WI38 (cell line): ENCODE measurements at regions not wholly inside any gene's neighbourhood (a gene's known extent, or its start where the extent isn't known, plus 50 kb on each side); places are given as distances from the start of the nearest gene placed in this dataset.

ENCODE experiments used
- H3K4me3 ChIP-seq: 2 replicates; pipeline ENCODE4 v1.5.1; 2011; ENCODE audit warnings: low read depth, mild to moderate bottlenecking, control low read depth, low read length
- TF ChIP-seq, protein P1 (sequence below): IDR thresholded peaks from 2 replicates; pipeline ENCODE4 v1.5.1; 2012; ENCODE audit warnings: low read depth, mild to moderate bottlenecking, control low read depth, low read length

DNA sequence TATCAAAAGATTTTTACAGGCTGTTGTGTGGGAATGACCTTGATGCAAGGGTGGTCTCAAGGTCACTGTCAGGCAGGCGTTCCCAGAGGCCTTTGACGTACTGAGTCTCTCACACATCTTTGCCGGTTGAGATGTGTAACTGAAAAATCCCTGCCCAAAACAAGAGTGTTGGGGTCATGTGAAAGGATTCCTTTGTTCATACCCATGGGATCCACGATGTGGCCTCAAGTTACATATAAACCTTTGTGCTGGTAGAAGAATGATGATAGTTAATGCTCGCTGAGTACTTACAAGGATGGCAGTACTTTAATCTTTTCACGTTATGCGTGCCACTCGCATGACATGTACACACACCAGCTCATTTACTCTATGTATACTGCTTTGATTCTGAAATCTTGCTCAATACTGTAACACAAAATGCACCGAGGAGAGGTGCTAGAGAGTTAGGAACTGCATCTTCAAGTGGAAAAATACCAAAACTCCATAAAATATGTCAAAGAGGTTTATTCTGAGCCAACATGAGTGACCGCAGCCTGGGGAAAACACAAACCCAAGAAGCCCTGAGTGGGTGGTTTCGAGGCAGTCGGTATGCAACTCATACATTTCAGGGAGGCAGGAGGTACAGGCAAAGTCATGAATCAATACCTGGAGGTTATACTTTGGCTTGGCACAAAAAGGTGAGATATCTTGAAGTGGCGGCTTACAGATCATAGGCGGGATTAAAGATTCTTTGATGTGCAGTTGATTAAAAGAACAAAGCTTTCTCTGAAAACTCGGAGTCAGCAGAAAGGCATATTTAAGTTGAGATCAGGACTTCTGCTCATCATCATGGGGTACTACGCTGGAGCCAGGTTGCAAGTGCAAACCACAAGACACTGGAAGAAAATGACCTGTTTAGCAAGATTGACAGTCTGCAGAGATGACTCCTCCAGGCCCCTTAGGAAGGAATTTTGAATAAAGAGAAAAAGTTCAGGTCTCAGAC, 87.4 kb upstream of the ARHGEF7 start:
- H3K4me3 ChIP-seq, result no peak overlapping the region
- TF ChIP-seq, protein P1, sequence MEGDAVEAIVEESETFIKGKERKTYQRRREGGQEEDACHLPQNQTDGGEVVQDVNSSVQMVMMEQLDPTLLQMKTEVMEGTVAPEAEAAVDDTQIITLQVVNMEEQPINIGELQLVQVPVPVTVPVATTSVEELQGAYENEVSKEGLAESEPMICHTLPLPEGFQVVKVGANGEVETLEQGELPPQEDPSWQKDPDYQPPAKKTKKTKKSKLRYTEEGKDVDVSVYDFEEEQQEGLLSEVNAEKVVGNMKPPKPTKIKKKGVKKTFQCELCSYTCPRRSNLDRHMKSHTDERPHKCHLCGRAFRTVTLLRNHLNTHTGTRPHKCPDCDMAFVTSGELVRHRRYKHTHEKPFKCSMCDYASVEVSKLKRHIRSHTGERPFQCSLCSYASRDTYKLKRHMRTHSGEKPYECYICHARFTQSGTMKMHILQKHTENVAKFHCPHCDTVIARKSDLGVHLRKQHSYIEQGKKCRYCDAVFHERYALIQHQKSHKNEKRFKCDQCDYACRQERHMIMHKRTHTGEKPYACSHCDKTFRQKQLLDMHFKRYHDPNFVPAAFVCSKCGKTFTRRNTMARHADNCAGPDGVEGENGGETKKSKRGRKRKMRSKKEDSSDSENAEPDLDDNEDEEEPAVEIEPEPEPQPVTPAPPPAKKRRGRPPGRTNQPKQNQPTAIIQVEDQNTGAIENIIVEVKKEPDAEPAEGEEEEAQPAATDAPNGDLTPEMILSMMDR, result no peak

- TF ChIP-seq, protein P1, result no peak
- H3K4me3 ChIP-seq, result no peak overlapping the region
These were observed 89.8 kb upstream of the ARHGEF7 start for GRCh38 chr13:111025310-111025709.

DNA sequence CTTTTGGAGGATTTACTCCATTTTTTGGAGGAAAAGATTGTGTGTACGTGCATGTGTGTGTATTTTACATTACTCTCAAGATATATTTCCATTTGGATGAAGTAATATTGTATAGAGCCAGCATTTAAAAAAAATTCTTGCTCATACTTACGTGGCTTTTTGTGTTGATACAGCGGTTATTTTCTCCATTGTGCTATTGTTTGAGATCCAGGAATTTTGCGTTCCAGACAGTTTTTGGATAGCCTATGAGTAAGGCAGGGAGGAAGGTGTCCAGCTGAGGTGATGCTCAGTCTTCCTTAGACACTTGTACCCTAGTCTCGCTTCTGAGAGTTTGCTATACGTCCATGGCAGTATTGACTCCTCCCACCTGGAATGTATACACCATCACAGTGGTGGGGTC, 92.2 kb upstream of the ARHGEF7 start:
- no peak overlapping the region for H3K4me3 ChIP-seq
- TF ChIP-seq, protein P1, result no peak

GRCh38 chr13:111022241-111022640, 92.9 kb upstream of the ARHGEF7 start:
- H3K4me3 ChIP-seq, result no peak overlapping the region
- TF ChIP-seq, protein P1, result no peak

DNA sequence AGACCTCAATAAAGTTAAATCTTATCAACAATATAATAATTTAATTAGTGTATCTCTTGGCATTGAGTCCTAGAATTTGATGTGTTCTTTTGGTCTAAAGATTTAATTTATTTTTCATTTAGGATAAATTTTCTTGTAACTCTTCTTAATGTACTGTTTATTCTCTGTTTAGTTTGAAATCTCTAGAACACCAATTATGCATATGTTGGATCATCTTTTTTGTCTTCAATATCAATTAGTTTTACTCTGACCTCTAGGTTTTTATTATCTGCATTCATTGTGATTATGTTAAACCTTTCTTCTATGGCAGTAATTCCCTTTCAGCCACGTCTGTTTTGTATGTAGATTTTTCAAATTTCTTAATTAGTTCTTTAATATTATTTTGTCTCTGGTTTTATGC, 93.8 kb upstream of the ARHGEF7 start:
- H3K4me3 ChIP-seq, result no peak overlapping the region
- TF ChIP-seq, protein P1, result no peak

GRCh38 chr13:111020546-111020945, 94.6 kb upstream of the ARHGEF7 start:
- TF ChIP-seq, protein P1, result no peak
- no peak overlapping the region for H3K4me3 ChIP-seq

GRCh38 chr13:111020021-111020420, 95.1 kb upstream of the ARHGEF7 start:
- H3K4me3 ChIP-seq, result no peak overlapping the region
- TF ChIP-seq, protein P1, result no peak
